Liver (tissue), 2 donors: ENCODE measurements at regions not wholly inside any gene's neighbourhood (a gene's known extent, or its start where the extent isn't known, plus 50 kb on each side); places are given as distances from the start of the nearest gene placed in this dataset.

Source experiments
- CTCF ChIP-seq: fragments of 150-350 bp; IDR thresholded peaks from 2 replicates; pipeline ENCODE4 v1.5.1; 2017; ENCODE audit warnings: improper control_type of control experiment, low read depth, low read length; ENCODE audit not compliant: missing input control
- REST ChIP-seq: IDR thresholded peaks from 2 replicates; pipeline ENCODE4 v1.6.1; 2016; ENCODE audit warnings: antibody characterized with exemption, mild to moderate bottlenecking
- donor health status: healthy.

- TF ChIP-seq CTCF (no peak), REST (no peak)
Observed at GRCh38 chr6:137423451-137424168, 70.6 kb downstream of the OLIG3 start.
